ENCODE measurements at regions not wholly inside any gene's neighbourhood (a gene's known extent, or its start where the extent isn't known, plus 50 kb on each side); places are given as distances from the start of the nearest gene placed in this dataset.

DNA sequence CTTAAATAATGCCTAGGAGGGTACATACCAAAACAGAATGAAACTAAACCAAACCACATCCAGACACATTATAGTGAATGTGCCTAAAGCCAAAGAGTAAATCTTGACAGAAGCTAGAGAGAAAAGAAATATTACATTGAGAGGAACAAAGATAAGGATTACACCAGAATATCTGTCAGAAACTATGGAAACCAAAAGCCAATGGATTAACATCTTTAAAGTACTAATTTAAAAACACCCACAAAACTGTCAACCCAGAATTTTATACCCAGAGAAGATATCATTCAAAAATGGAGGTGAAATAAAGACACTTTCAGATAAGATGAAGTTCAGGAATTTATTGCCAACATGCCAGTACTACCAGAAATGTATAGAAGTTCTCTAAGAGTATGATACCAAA, 198.5 kb upstream of the ZEB2 start:
- peaks cover 0 to 20% (median 7%) of the 10 kb centered on the region in 5 experiments for H3K9me3 ChIP-seq (ENCODE audit: control extremely low read depth in 1 of 5, control insufficient read depth in 4 of 5, insufficient read depth in 2 of 5, low read depth in 1 of 5, low read length in 4 of 5)
- H3K36me3 ChIP-seq (ENCODE audit: control insufficient read depth in 4 of 4, insufficient read depth in 4 of 4, low read length in 3 of 4) = no peaks in the 10 kb centered on the region
- DNase-seq = peak in 2 of 3 donors; percentile 42 to 56
- no peaks in the 10 kb centered on the region for H3K4me1 ChIP-seq (ENCODE audit: control extremely low read depth in 1 of 4, control insufficient read depth in 4 of 4, insufficient read depth in 4 of 4, low read length in 3 of 4)
- no peak overlapping the region for H3K4me3 ChIP-seq (ENCODE audit: control insufficient read depth in 1 of 7, extremely low read depth in 1 of 7, insufficient read depth in 4 of 7, low read depth in 2 of 7, low read length in 6 of 7)
- ChIA-PET POLR2A (no interaction called here), CTCF (no interaction called here)
- H3K27me3 ChIP-seq (replicated peaks in 2 of 5; ENCODE audit: control insufficient read depth in 4 of 5, insufficient read depth in 5 of 5, low read length in 4 of 5) = no peaks in the 10 kb centered on the region
- H3K27ac ChIP-seq (ENCODE audit: insufficient read depth in 1 of 2, low read depth in 1 of 2, low read length in 2 of 2, poor library complexity in 1 of 2, severe bottlenecking in 2 of 2) = no peak overlapping the region

DNA sequence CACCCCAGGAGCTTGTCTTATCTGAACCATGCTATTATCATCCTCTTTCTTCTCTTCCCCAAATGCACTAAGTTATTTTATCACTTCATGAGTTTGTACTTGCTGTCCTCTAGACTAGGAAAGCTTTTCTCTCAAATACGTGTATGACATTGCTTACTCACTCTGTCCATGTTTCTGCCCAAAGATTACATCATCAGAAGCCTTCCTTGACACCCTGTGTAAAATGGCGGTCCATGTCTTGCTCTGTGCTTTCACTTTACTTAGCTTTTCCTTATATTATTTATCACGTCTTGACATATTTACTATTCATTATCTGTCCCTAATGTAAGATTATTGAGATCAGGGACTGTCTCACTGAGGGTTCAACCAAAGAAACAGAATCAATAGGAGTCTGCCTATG, 196.1 kb upstream of the ZEB2 start:
- no peaks in the 10 kb centered on the region for H3K36me3 ChIP-seq (ENCODE audit: control insufficient read depth in 4 of 4, insufficient read depth in 4 of 4, low read length in 3 of 4)
- 88% methylated on average over 1 of the region's 3 CpGs for WGBS (ENCODE audit: insufficient coverage)
- H3K4me3 ChIP-seq (ENCODE audit: control insufficient read depth in 1 of 7, extremely low read depth in 1 of 7, insufficient read depth in 4 of 7, low read depth in 2 of 7, low read length in 6 of 7) = no peak overlapping the region
- no peak overlapping the region for H3K27ac ChIP-seq (ENCODE audit: insufficient read depth in 1 of 2, low read depth in 1 of 2, low read length in 2 of 2, poor library complexity in 1 of 2, severe bottlenecking in 2 of 2)
- POLR2A ChIA-PET = no interaction called here
- no peaks in the 10 kb centered on the region for H3K4me1 ChIP-seq (ENCODE audit: control extremely low read depth in 1 of 4, control insufficient read depth in 4 of 4, insufficient read depth in 4 of 4, low read length in 3 of 4)
- CTCF ChIA-PET = interaction anchor here (1.1 to 1.9 kb wide), 3 partner anchors 11 to 120 kb away, joined by 3 to 7 read pairs (median 4); no protein-coding TSS in a partner anchor
- no peak for DNase-seq
- H3K9me3 ChIP-seq (ENCODE audit: control extremely low read depth in 1 of 5, control insufficient read depth in 4 of 5, insufficient read depth in 2 of 5, low read depth in 1 of 5, low read length in 4 of 5) = peaks cover 0 to 20% (median 7%) of the 10 kb centered on the region in 5 experiments
- H3K27me3 ChIP-seq (replicated peaks in 2 of 5; ENCODE audit: control insufficient read depth in 4 of 5, insufficient read depth in 5 of 5, low read length in 4 of 5) = no peaks in the 10 kb centered on the region

DNA sequence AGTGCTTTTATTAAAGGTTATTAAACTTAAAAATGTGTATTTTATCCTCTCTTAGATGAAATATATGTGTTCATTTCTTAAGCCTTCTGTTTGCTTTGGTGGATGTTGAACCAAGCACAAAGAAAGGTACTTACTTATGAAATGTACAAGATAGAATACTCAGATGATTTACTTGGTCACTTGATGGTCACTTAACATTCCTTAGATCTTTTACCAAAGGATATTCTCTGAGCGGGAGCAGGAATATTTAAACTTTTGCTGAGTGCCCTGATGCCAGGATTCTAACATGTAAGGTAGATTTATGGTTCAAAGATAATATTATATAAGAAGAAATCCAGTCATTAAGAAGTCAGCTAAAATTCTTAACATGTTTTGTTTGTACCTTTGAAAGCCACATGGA, 193.5 kb upstream of the ZEB2 start:
- H3K9me3 ChIP-seq (ENCODE audit: control extremely low read depth in 1 of 5, control insufficient read depth in 4 of 5, insufficient read depth in 2 of 5, low read depth in 1 of 5, low read length in 4 of 5) = peaks cover 0 to 17% (median 7%) of the 10 kb centered on the region in 5 experiments

DNA sequence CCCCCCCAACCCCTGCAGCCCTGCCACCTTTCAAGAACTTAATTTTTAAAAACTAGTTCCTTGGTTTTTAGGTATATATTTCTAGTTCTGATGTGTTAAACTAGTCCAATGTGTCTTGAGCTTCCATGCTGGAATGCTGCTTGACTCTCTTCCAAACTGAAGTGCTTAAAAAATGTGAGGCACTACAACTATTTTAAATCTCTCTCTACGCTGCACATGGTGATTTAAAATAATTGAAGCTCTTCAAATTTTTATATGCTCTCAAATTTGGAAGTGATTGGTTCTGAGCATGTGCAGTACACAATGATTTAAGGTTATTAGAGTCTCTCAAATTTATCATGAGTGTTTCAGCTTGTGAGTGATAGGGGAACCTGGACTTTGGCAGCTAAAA, 192.6 kb upstream of the ZEB2 start:
- H3K27me3 ChIP-seq (replicated peaks in 2 of 5; ENCODE audit: control insufficient read depth in 4 of 5, insufficient read depth in 5 of 5, low read length in 4 of 5) = no peaks in the 10 kb centered on the region
- no peaks in the 10 kb centered on the region for H3K4me1 ChIP-seq (ENCODE audit: control extremely low read depth in 1 of 4, control insufficient read depth in 4 of 4, insufficient read depth in 4 of 4, low read length in 3 of 4)
- POLR2A ChIA-PET = no interaction called here
- CTCF ChIA-PET = interaction anchor here (0.8 to 1.1 kb wide), 3 partner anchors 20 to 163 kb away, joined by 3 read pairs; no protein-coding TSS in a partner anchor
- H3K4me3 ChIP-seq (ENCODE audit: control insufficient read depth in 1 of 7, extremely low read depth in 1 of 7, insufficient read depth in 4 of 7, low read depth in 2 of 7, low read length in 6 of 7) = no peak overlapping the region
- H3K36me3 ChIP-seq (ENCODE audit: control insufficient read depth in 4 of 4, insufficient read depth in 4 of 4, low read length in 3 of 4) = no peaks in the 10 kb centered on the region
- H3K9me3 ChIP-seq (ENCODE audit: control extremely low read depth in 1 of 5, control insufficient read depth in 4 of 5, insufficient read depth in 2 of 5, low read depth in 1 of 5, low read length in 4 of 5) = peaks cover 0 to 9% (median 3%) of the 10 kb centered on the region in 5 experiments
- no CpG with 5 or more reads among the region's 1 CpG for WGBS (ENCODE audit: insufficient coverage)
- DNase-seq = no peak
- H3K27ac ChIP-seq (ENCODE audit: insufficient read depth in 1 of 2, low read depth in 1 of 2, low read length in 2 of 2, poor library complexity in 1 of 2, severe bottlenecking in 2 of 2) = no peak overlapping the region

More for the DNA sequence above, 193.5 kb upstream of the ZEB2 start:
- no peak for DNase-seq
- no CpG with 5 or more reads among the region's 1 CpG for WGBS (ENCODE audit: insufficient coverage)
- ChIA-PET CTCF (no interaction called here), POLR2A (no interaction called here)
- no peaks in the 10 kb centered on the region for H3K4me1 ChIP-seq (ENCODE audit: control extremely low read depth in 1 of 4, control insufficient read depth in 4 of 4, insufficient read depth in 4 of 4, low read length in 3 of 4)
- H3K4me3 ChIP-seq (ENCODE audit: control insufficient read depth in 1 of 7, extremely low read depth in 1 of 7, insufficient read depth in 4 of 7, low read depth in 2 of 7, low read length in 6 of 7) = no peak overlapping the region
- H3K36me3 ChIP-seq (ENCODE audit: control insufficient read depth in 4 of 4, insufficient read depth in 4 of 4, low read length in 3 of 4) = no peaks in the 10 kb centered on the region
- no peak overlapping the region for H3K27ac ChIP-seq (ENCODE audit: insufficient read depth in 1 of 2, low read depth in 1 of 2, low read length in 2 of 2, poor library complexity in 1 of 2, severe bottlenecking in 2 of 2)
- no peaks in the 10 kb centered on the region for H3K27me3 ChIP-seq (replicated peaks in 2 of 5; ENCODE audit: control insufficient read depth in 4 of 5, insufficient read depth in 5 of 5, low read length in 4 of 5)

DNA sequence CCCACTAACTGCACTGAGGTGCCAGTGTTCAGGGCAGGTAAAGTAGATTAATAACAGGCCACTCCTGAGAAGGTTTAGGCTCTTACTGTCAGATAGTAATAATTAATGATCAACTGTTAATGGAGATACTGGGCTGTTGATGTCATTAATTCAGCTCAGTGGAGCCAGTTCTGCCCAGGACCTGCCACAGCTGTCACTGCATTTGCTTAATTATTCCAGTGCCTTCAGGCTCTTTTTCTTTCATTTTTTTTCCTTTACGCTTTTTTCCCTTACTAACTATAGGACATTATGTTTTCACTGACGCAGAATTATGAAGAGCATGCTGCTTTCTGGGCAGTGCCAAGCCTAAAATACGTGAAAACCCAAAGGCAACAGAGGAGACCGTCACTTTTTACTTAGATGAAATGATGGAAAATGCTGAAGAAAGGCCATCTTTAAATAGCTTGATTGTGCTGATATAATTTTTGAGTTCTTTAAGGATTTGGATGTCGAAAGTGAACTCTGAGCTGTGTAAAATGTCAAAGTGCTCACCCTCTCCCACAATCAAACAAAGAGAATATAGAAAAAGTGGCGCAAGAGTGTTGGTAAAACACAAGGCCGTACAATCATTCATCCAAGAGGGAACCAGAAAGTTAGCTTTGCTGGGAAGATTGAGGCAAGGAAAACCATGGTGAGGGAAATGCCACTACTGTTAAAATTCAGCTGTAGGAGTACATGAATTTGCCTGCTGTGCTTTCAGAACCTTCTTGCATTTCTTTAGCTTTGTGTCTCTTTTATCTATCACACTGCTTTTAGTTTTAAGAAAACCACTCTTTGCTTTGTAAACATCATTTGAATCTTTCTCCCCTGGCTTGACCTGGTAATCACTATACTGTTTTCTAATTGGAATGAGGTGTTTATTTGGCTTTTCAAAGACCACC, 192.0 kb upstream of the ZEB2 start:
- no peak for DNase-seq
- Histone ChIP-seq H3K4me1 (ENCODE audit: control extremely low read depth in 1 of 4, control insufficient read depth in 4 of 4, insufficient read depth in 4 of 4, low read length in 3 of 4) (no peaks in the 10 kb centered on the region), H3K27ac (ENCODE audit: insufficient read depth in 1 of 2, low read depth in 1 of 2, low read length in 2 of 2, poor library complexity in 1 of 2, severe bottlenecking in 2 of 2) (no peak overlapping the region), H3K36me3 (ENCODE audit: control insufficient read depth in 4 of 4, insufficient read depth in 4 of 4, low read length in 3 of 4) (no peaks in the 10 kb centered on the region), H3K4me3 (ENCODE audit: control insufficient read depth in 1 of 7, extremely low read depth in 1 of 7, insufficient read depth in 4 of 7, low read depth in 2 of 7, low read length in 6 of 7) (no peak overlapping the region), H3K9me3 (ENCODE audit: control extremely low read depth in 1 of 5, control insufficient read depth in 4 of 5, insufficient read depth in 2 of 5, low read depth in 1 of 5, low read length in 4 of 5) (peaks cover 0 to 2% (median 0%) of the 10 kb centered on the region in 5 experiments), H3K27me3 (replicated peaks in 2 of 5; ENCODE audit: control insufficient read depth in 4 of 5, insufficient read depth in 5 of 5, low read length in 4 of 5) (no peaks in the 10 kb centered on the region)
- POLR2A ChIA-PET = no interaction called here
- 100% methylated on average over 5 of the region's 7 CpGs for WGBS (ENCODE audit: insufficient coverage)
- CTCF ChIA-PET = interaction anchor here (0.8 to 1.1 kb wide), 3 partner anchors 21 to 162 kb away, joined by 3 read pairs; no protein-coding TSS in a partner anchor

DNA sequence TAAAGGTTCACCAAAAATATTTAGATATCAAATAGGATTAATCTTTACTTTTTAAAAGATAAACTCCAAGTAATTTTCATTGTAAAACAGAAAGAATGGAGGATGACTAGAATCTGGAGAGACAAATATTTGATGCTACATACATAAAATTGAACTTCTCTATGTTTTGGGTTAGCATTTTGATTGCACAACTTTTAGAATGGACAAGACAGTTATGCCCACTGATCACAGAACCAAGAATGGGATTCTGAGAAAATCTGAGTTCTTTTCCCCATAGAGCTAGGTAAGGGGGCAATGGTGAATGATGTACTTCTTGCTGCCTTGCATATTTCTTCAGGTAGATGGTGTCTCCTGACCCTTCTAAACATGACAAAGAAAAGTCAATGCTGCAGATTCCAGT, 191.2 kb upstream of the ZEB2 start:
- CTCF ChIA-PET = no interaction called here
- peaks cover 0 to 2% (median 0%) of the 10 kb centered on the region in 4 experiments for H3K4me1 ChIP-seq (ENCODE audit: control extremely low read depth in 1 of 4, control insufficient read depth in 4 of 4, insufficient read depth in 4 of 4, low read length in 3 of 4)
- no peak for DNase-seq

DNA sequence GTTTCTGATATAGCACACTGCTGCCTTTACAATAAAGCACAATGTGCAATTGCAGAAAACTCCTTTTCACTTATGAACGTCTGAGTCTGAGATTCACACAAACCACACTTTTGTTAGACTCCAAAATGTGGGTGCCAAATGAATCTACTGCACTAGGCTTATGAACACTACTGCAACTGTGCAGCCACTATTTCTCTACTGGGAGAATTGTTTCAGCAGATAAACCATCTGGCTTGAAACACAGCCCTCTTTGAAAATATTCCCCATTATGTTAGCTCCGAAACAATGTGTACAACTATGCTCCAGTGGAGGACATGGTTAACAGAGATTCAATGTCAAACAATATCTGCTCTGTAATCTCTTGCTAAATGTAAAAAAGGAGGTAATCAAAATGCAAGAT, 188.7 kb upstream of the ZEB2 start:
- Histone ChIP-seq H3K36me3 (ENCODE audit: control insufficient read depth in 4 of 4, insufficient read depth in 4 of 4, low read length in 3 of 4) (no peaks in the 10 kb centered on the region), H3K27me3 (replicated peaks in 2 of 5; ENCODE audit: control insufficient read depth in 4 of 5, insufficient read depth in 5 of 5, low read length in 4 of 5) (no peaks in the 10 kb centered on the region), H3K4me3 (ENCODE audit: control insufficient read depth in 1 of 7, extremely low read depth in 1 of 7, insufficient read depth in 4 of 7, low read depth in 2 of 7, low read length in 6 of 7) (no peak overlapping the region), H3K9me3 (ENCODE audit: control extremely low read depth in 1 of 5, control insufficient read depth in 4 of 5, insufficient read depth in 2 of 5, low read depth in 1 of 5, low read length in 4 of 5) (no peaks in the 10 kb centered on the region), H3K4me1 (ENCODE audit: control extremely low read depth in 1 of 4, control insufficient read depth in 4 of 4, insufficient read depth in 4 of 4, low read length in 3 of 4) (peaks cover 6 to 21% (median 16%) of the 10 kb centered on the region in 4 experiments), H3K27ac (ENCODE audit: insufficient read depth in 1 of 2, low read depth in 1 of 2, low read length in 2 of 2, poor library complexity in 1 of 2, severe bottlenecking in 2 of 2) (no peak overlapping the region)
- no peak for DNase-seq
- ChIA-PET POLR2A (no interaction called here), CTCF (no interaction called here)
- WGBS (ENCODE audit: insufficient coverage) = 91% methylated on average over 1 of the region's 2 CpGs

More for the DNA sequence above, 191.2 kb upstream of the ZEB2 start:
- Histone ChIP-seq H3K4me3 (ENCODE audit: control insufficient read depth in 1 of 7, extremely low read depth in 1 of 7, insufficient read depth in 4 of 7, low read depth in 2 of 7, low read length in 6 of 7) (no peak overlapping the region), H3K27ac (ENCODE audit: insufficient read depth in 1 of 2, low read depth in 1 of 2, low read length in 2 of 2, poor library complexity in 1 of 2, severe bottlenecking in 2 of 2) (no peak overlapping the region), H3K9me3 (ENCODE audit: control extremely low read depth in 1 of 5, control insufficient read depth in 4 of 5, insufficient read depth in 2 of 5, low read depth in 1 of 5, low read length in 4 of 5) (no peaks in the 10 kb centered on the region), H3K36me3 (ENCODE audit: control insufficient read depth in 4 of 4, insufficient read depth in 4 of 4, low read length in 3 of 4) (no peaks in the 10 kb centered on the region), H3K27me3 (replicated peaks in 2 of 5; ENCODE audit: control insufficient read depth in 4 of 5, insufficient read depth in 5 of 5, low read length in 4 of 5) (no peaks in the 10 kb centered on the region)
- POLR2A ChIA-PET = no interaction called here

Data from common myeloid progenitor, CD34-positive (primary cell).